HCT116 (cell line): ENCODE measurements at regions not wholly inside any gene's neighbourhood (a gene's known extent, or its start where the extent isn't known, plus 50 kb on each side); places are given as distances from the start of the nearest gene placed in this dataset.

Experiments
- ATAC-seq: fragments of 200-7000 bp; cut with Tn5 transposase; 2 replicates; pipeline ENCODE4 v1.9.1; 2020; ENCODE audit warnings: mild to moderate bottlenecking, moderate library complexity
- BruUV-seq: library from RNA; stranded (reverse); fragments of 400-500 nt; replicated peaks from 2 replicates; lab custom pipeline; 2021; lab: Mats Ljungman, UMichigan
- CTCF ChIA-PET: fragments of 300-600 bp; sonication (Branson Sonifier 250); formaldehyde crosslinking; loops from one replicate; lab custom pipeline; 2021; ENCODE audit warnings: antibody characterized with exemption; lab: Charles Lee
- POLR2A ChIA-PET: fragments of 300-600, 350-600 bp; sonication (Branson Sonifier 250); formaldehyde crosslinking; loops from one replicate; lab custom pipeline; 2021; ENCODE audit warnings: antibody characterized with exemption; lab: Charles Lee
- RAD21 ChIA-PET, 2 experiments: fragments of 300-600 bp; sonication (Branson Sonifier 250); formaldehyde crosslinking; loops; one replicate each; lab custom pipeline; 2023; ENCODE audit warnings: low total read pairs in 2 of 2; ENCODE audit not compliant: uncharacterized antibody in 2 of 2, unreplicated experiment in 2 of 2, low non-redundant PET in 1 of 2; lab: Charles Lee
- DNase-seq: peaks from one replicate; pipeline ENCODE4 v3.0.0-alpha.2; 2010; ENCODE audit warnings: low read depth, low spot score
- H2AFZ ChIP-seq: fragments of 200-600 bp; shearing (Covaris generic), sonication (generic); 2 replicates; pipeline ENCODE4 v1.6.1; 2017; ENCODE audit warnings: low read depth, mixed run types, mixed read lengths, antibody characterized with exemption, low read length; ENCODE audit not compliant: poor library complexity, severe bottlenecking
- H3K27ac ChIP-seq: 2 replicates; pipeline ENCODE4 v1.5.1; 2012; ENCODE audit warnings: low read depth, low read length
- H3K27me3 ChIP-seq: fragments of 200-600 bp; sonication (generic); 2 replicates; pipeline ENCODE4 v1.6.1; 2016; ENCODE audit warnings: mixed run types, low read length, mixed read lengths; ENCODE audit not compliant: insufficient read depth
- H3K36me3 ChIP-seq, 2 experiments: fragments of 200-500 bp in 1 of 2; fragments of 200-600 bp in 1 of 2; sonication (Bioruptor generic) in 1 of 2; sonication (generic) in 1 of 2; 2 replicates each; pipeline versions ENCODE4 v1.5.1 to v1.6.1; 2014 to 2016; ENCODE audit warnings: low read length in 2 of 2, inconsistent platforms in 1 of 2, mixed read lengths in 1 of 2, mixed run types in 1 of 2; ENCODE audit not compliant: insufficient read depth in 2 of 2, control insufficient read depth in 1 of 2
- H3K4me1 ChIP-seq, 2 experiments: fragments of 200-600 bp in 1 of 2; sonication (generic) in 1 of 2; 2 replicates each; pipeline versions ENCODE4 v1.5.1 to v1.6.1; 2012 to 2017; ENCODE audit warnings: low read length in 2 of 2, inconsistent platforms in 1 of 2, mild to moderate bottlenecking in 1 of 2, mixed read lengths in 1 of 2, mixed run types in 1 of 2, moderate library complexity in 1 of 2; ENCODE audit not compliant: insufficient read depth in 2 of 2, control insufficient read depth in 1 of 2
- H3K4me2 ChIP-seq: fragments of 200-600 bp; sonication (generic); 2 replicates; pipeline ENCODE4 v1.6.1; 2017; ENCODE audit warnings: mixed run types, low read length, mixed read lengths
- H3K4me3 ChIP-seq, 2 experiments: fragments of 200-600 bp in 1 of 2; sonication (generic) in 1 of 2; replicated peaks in 1 of 2; 2 replicates each; pipeline ENCODE4 v1.5.1; 2011 to 2016; ENCODE audit warnings: low read length in 2 of 2, control low read depth in 1 of 2, low read depth in 1 of 2, mild to moderate bottlenecking in 1 of 2, mixed read lengths in 1 of 2, mixed run types in 1 of 2
- H3K79me2 ChIP-seq: fragments of 200-600 bp; sonication (generic); 2 replicates; pipeline ENCODE4 v1.6.1; 2017; ENCODE audit warnings: mild to moderate bottlenecking, mixed run types, low read length, moderate library complexity, mixed read lengths; ENCODE audit not compliant: insufficient read depth
- H3K9ac ChIP-seq: fragments of 200-600 bp; sonication (generic); 2 replicates; pipeline ENCODE4 v1.6.1; 2016; ENCODE audit warnings: low read length, mixed read lengths
- H3K9me2 ChIP-seq: fragments of 200-600 bp; sonication (generic), shearing (Covaris generic); 2 replicates; pipeline ENCODE4 v1.6.1; 2017; ENCODE audit warnings: mixed run types, mild to moderate bottlenecking, moderate library complexity; ENCODE audit not compliant: insufficient read depth
- H3K9me3 ChIP-seq, 2 experiments: fragments of 200-500 bp in 1 of 2; fragments of 200-600 bp in 1 of 2; sonication (Bioruptor generic) in 1 of 2; sonication (generic) in 1 of 2; 2 replicates each; pipeline ENCODE4 v1.6.1; 2014 to 2017; ENCODE audit warnings: low read length in 2 of 2, mixed read lengths in 2 of 2, inconsistent platforms in 1 of 2, low read depth in 1 of 2, mild to moderate bottlenecking in 1 of 2, mixed run types in 1 of 2, moderate library complexity in 1 of 2; ENCODE audit not compliant: control insufficient read depth in 1 of 2, insufficient read depth in 1 of 2
- H4K20me1 ChIP-seq: fragments of 200-600 bp; sonication (generic), shearing (Covaris generic); 2 replicates; pipeline ENCODE4 v1.6.1; 2017; ENCODE audit warnings: mixed run types, mild to moderate bottlenecking, moderate library complexity; ENCODE audit not compliant: insufficient read depth
- CBX3 ChIP-seq: IDR thresholded peaks from 2 replicates; pipeline ENCODE4 v1.6.1; 2012; ENCODE audit warnings: low read depth
- CEBPB ChIP-seq: IDR thresholded peaks from 2 replicates; pipeline ENCODE4 v1.6.1; 2012; ENCODE audit warnings: low read depth
- EGR1 ChIP-seq: IDR thresholded peaks from 2 replicates; pipeline ENCODE4 v1.6.1; 2012; ENCODE audit warnings: low read depth
- ELF1 ChIP-seq: IDR thresholded peaks from 2 replicates; pipeline ENCODE4 v1.6.1; 2012; ENCODE audit warnings: low read depth, borderline replicate concordance
- EZH2phosphoT487 ChIP-seq: fragments of 200-600 bp; IDR thresholded peaks from 2 replicates; pipeline ENCODE4 v1.6.1; 2018; ENCODE audit warnings: antibody characterized with exemption, borderline replicate concordance
- FOSL1 ChIP-seq: IDR thresholded peaks from 2 replicates; pipeline ENCODE4 v1.6.1; 2012; ENCODE audit warnings: low read depth
- JUND ChIP-seq: IDR thresholded peaks from 2 replicates; pipeline ENCODE4 v1.6.1; 2012
- POLR2A ChIP-seq: IDR thresholded peaks from 2 replicates; pipeline ENCODE4 v1.7.0; 2011; ENCODE audit warnings: borderline replicate concordance; ENCODE audit not compliant: insufficient read depth, insufficient read length; ENCODE audit errors: extremely low read depth
- POLR2AphosphoS5 ChIP-seq: IDR thresholded peaks from 2 replicates; pipeline ENCODE4 v1.6.1; 2011; ENCODE audit warnings: mild to moderate bottlenecking, low read depth, low read length, moderate library complexity
- RAD21 ChIP-seq: IDR thresholded peaks from 2 replicates; pipeline ENCODE4 v1.6.1; 2012; ENCODE audit warnings: low read depth, mild to moderate bottlenecking
- SIN3A ChIP-seq: IDR thresholded peaks from 2 replicates; pipeline ENCODE4 v1.6.1; 2012; ENCODE audit warnings: low read depth
- SP1 ChIP-seq: IDR thresholded peaks from 2 replicates; pipeline ENCODE4 v1.6.1; 2012; ENCODE audit warnings: low read depth
- SRF ChIP-seq: IDR thresholded peaks from 2 replicates; pipeline ENCODE4 v1.6.1; 2012; ENCODE audit warnings: low read depth
- TCF7L2 ChIP-seq: IDR thresholded peaks from 2 replicates; pipeline ENCODE4 v1.7.0; 2011; ENCODE audit warnings: borderline replicate concordance, inconsistent platforms; ENCODE audit not compliant: insufficient read depth, insufficient read length; ENCODE audit errors: extremely low read depth
- YY1 ChIP-seq: IDR thresholded peaks from 2 replicates; pipeline ENCODE4 v1.6.1; 2011; ENCODE audit warnings: low read length, low read depth, moderate library complexity, mild to moderate bottlenecking; ENCODE audit not compliant: insufficient replicate concordance; ENCODE audit errors: extremely low read depth
- ZFX ChIP-seq: fragments of 450-650 bp; IDR thresholded peaks from 2 replicates; pipeline ENCODE4 v1.6.1; 2017
- ZNF274 ChIP-seq: fragments of 200-500 bp; sonication (Bioruptor generic); IDR thresholded peaks from 2 replicates; pipeline ENCODE4 v1.6.1; 2014; ENCODE audit warnings: mild to moderate bottlenecking, low read depth, low read length, inconsistent platforms
- intact Hi-C: fragments of 100-400 bp; cut with micrococcal nuclease; formaldehyde crosslinking; loops from 2 replicates; pipeline ENCODE4 v1.10.0; 2022
- TF ChIP-seq, protein P1 (sequence below): IDR thresholded peaks from 2 replicates; pipeline ENCODE4 v1.6.1; 2012; ENCODE audit warnings: low read depth
- TF ChIP-seq, protein P2 (sequence below): IDR thresholded peaks from 2 replicates; pipeline ENCODE4 v1.6.1; 2011; ENCODE audit warnings: mild to moderate bottlenecking, low read length, moderate library complexity; ENCODE audit not compliant: insufficient replicate concordance; ENCODE audit errors: extremely low read depth
- TF ChIP-seq, protein P3 (sequence below): IDR thresholded peaks from 2 replicates; pipeline ENCODE4 v1.6.1; 2012
- TF ChIP-seq, protein P4 (sequence below): IDR thresholded peaks from 2 replicates; pipeline ENCODE4 v1.6.1; 2012

DNA sequence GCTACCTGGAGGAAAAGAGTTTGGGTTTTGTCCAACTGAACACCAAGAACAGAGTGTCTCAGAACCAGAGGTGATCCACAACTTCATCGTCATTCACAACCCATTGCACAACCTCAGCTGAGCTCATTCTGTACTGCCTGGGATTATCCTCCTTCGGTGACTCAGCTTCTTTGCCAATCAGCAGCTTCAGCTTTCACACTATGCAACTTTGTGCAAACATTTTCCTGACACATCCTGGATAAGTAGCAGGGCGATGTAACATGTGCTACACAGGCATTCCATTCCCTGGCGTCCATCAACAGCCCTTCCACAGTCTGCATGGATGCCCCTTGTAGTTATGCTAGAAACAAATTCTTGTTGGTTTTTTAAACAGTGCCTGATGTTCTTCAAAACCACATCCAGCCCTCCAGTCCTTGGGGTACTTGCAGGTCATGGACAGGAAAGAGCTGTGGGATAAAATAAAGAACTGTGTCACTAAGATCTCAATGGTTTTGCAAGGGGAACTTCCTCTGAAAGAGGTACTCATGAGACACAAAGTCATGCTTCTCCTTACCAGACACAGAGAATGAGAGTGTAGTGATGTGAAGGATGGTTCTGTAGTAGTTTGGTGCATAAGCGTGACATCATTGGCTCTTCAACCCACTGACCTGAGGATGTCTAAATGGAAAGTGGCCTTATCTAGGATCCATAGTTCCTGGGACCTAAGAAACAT is 478.5 kb downstream of the KIF20B start:
- Histone ChIP-seq H3K4me1 (peaks cover 0 to 9% of the 10 kb centered on the region in 2 experiments; a peak in 1 of 4 replicates), H3K27ac (no peak overlapping the region), H3K9me2 (no peaks in the 10 kb centered on the region), H3K4me2 (no peak overlapping the region), H3K36me3 (no peaks in the 10 kb centered on the region), H3K27me3 (no peaks in the 10 kb centered on the region), H3K9me3 (no peaks in the 10 kb centered on the region), H3K79me2 (no peaks in the 10 kb centered on the region), H2AFZ (no peak overlapping the region), H3K9ac (no peak overlapping the region), H3K4me3 (no peak overlapping the region), H4K20me1 (no peaks in the 10 kb centered on the region)
- BruUV-seq: no TSS peak
- intact Hi-C loops: no loop called here
- no peak for ATAC-seq
- ChIA-PET RAD21 (no interaction called here), CTCF (interaction anchor here (0.8 kb wide), 1 partner anchor 32 kb away, joined by 3 read pairs; no protein-coding TSS in a partner anchor), POLR2A (no interaction called here)
- DNase-seq: peak; percentile 43
- TF ChIP-seq JUND: peak; percentile 49
- no peak for TF ChIP-seq EGR1
- TF ChIP-seq CBX3: peak; percentile 78
- TF ChIP-seq YY1: no peak
- peak; percentile 54 for TF ChIP-seq FOSL1
- peak; percentile 97 for TF ChIP-seq CEBPB
- no peak for TF ChIP-seq SIN3A
- no peak for TF ChIP-seq ELF1
- TF ChIP-seq, protein P1, sequence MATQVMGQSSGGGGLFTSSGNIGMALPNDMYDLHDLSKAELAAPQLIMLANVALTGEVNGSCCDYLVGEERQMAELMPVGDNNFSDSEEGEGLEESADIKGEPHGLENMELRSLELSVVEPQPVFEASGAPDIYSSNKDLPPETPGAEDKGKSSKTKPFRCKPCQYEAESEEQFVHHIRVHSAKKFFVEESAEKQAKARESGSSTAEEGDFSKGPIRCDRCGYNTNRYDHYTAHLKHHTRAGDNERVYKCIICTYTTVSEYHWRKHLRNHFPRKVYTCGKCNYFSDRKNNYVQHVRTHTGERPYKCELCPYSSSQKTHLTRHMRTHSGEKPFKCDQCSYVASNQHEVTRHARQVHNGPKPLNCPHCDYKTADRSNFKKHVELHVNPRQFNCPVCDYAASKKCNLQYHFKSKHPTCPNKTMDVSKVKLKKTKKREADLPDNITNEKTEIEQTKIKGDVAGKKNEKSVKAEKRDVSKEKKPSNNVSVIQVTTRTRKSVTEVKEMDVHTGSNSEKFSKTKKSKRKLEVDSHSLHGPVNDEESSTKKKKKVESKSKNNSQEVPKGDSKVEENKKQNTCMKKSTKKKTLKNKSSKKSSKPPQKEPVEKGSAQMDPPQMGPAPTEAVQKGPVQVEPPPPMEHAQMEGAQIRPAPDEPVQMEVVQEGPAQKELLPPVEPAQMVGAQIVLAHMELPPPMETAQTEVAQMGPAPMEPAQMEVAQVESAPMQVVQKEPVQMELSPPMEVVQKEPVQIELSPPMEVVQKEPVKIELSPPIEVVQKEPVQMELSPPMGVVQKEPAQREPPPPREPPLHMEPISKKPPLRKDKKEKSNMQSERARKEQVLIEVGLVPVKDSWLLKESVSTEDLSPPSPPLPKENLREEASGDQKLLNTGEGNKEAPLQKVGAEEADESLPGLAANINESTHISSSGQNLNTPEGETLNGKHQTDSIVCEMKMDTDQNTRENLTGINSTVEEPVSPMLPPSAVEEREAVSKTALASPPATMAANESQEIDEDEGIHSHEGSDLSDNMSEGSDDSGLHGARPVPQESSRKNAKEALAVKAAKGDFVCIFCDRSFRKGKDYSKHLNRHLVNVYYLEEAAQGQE: no peak
- TF ChIP-seq, protein P2, sequence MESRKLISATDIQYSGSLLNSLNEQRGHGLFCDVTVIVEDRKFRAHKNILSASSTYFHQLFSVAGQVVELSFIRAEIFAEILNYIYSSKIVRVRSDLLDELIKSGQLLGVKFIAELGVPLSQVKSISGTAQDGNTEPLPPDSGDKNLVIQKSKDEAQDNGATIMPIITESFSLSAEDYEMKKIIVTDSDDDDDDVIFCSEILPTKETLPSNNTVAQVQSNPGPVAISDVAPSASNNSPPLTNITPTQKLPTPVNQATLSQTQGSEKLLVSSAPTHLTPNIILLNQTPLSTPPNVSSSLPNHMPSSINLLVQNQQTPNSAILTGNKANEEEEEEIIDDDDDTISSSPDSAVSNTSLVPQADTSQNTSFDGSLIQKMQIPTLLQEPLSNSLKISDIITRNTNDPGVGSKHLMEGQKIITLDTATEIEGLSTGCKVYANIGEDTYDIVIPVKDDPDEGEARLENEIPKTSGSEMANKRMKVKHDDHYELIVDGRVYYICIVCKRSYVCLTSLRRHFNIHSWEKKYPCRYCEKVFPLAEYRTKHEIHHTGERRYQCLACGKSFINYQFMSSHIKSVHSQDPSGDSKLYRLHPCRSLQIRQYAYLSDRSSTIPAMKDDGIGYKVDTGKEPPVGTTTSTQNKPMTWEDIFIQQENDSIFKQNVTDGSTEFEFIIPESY: no peak
- 0 out of 2 replicates have a peak, but pooled peaks have one; percentile 30 for TF ChIP-seq POLR2AphosphoS5
- TF ChIP-seq RAD21: no peak
- no peak for TF ChIP-seq ZFX
- TF ChIP-seq SRF: no peak
- TF ChIP-seq, protein P3, sequence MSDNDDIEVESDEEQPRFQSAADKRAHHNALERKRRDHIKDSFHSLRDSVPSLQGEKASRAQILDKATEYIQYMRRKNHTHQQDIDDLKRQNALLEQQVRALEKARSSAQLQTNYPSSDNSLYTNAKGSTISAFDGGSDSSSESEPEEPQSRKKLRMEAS: peak; percentile 58; the same call in 1 of the 2 replicates
- TF ChIP-seq, protein P4, sequence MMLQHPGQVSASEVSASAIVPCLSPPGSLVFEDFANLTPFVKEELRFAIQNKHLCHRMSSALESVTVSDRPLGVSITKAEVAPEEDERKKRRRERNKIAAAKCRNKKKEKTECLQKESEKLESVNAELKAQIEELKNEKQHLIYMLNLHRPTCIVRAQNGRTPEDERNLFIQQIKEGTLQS: peak; percentile 60; the same call in 1 of the 2 replicates
- no peak for TF ChIP-seq ZNF274
- TF ChIP-seq EZH2phosphoT487: no peak
- TF ChIP-seq SP1: peak; percentile 67
- peak; percentile 23 for TF ChIP-seq TCF7L2
- TF ChIP-seq POLR2A: no peak
